Mesendoderm (in vitro differentiated cells): ENCODE measurements at regions not wholly inside any gene's neighbourhood (a gene's known extent, or its start where the extent isn't known, plus 50 kb on each side); places are given as distances from the start of the nearest gene placed in this dataset.
"Not testable (repeated sequence)": the region's sequence is repeated elsewhere in the genome, so short reads cannot be mapped to it uniquely, and the experiment has no call there.

ENCODE experiments used
- DNase-seq: peaks from one replicate; pipeline ENCODE4 v3.0.0; 2013
- H2AK5ac ChIP-seq: 2 replicates; pipeline ENCODE4 v1.6.1; 2013; ENCODE audit warnings: low read length, inconsistent platforms
- H2BK120ac ChIP-seq: 2 replicates; pipeline ENCODE4 v1.6.1; 2013; ENCODE audit warnings: low read depth, mild to moderate bottlenecking, low read length, moderate library complexity, mixed read lengths
- H2BK15ac ChIP-seq: replicated peaks from 2 replicates; pipeline ENCODE4 v1.6.1; 2013; ENCODE audit warnings: low read depth, mild to moderate bottlenecking, moderate library complexity
- H2BK5ac ChIP-seq: 2 replicates; pipeline ENCODE4 v1.6.1; 2013; ENCODE audit warnings: low read length, inconsistent platforms
- H3K18ac ChIP-seq: 2 replicates; pipeline ENCODE4 v1.6.1; 2013; ENCODE audit warnings: mild to moderate bottlenecking, low read length, mixed read lengths
- H3K23ac ChIP-seq: one replicate; pipeline ENCODE4 v1.6.1; 2013; ENCODE audit warnings: low read length
- H3K27ac ChIP-seq: 2 replicates; pipeline ENCODE4 v1.5.1; 2013; ENCODE audit warnings: low read depth, mild to moderate bottlenecking, inconsistent platforms, low read length, moderate library complexity
- H3K27me3 ChIP-seq: 2 replicates; pipeline ENCODE4 v1.6.1; 2013; ENCODE audit warnings: low read length, control low read depth, mild to moderate bottlenecking, inconsistent platforms; ENCODE audit not compliant: insufficient read depth, poor library complexity
- H3K36me3 ChIP-seq: 2 replicates; pipeline ENCODE4 v1.6.1; 2013; ENCODE audit warnings: low read length, inconsistent platforms; ENCODE audit not compliant: control insufficient read depth, insufficient read depth
- H3K4ac ChIP-seq: one replicate; pipeline ENCODE4 v1.6.1; 2013; ENCODE audit warnings: low read depth, mild to moderate bottlenecking, low read length, moderate library complexity
- H3K4me1 ChIP-seq: 2 replicates; pipeline ENCODE4 v1.6.1; 2013; ENCODE audit warnings: low read depth, low read length, inconsistent platforms; ENCODE audit not compliant: control insufficient read depth
- H3K4me2 ChIP-seq: 2 replicates; pipeline ENCODE4 v1.6.1; 2013; ENCODE audit warnings: low read length
- H3K4me3 ChIP-seq: 2 replicates; pipeline ENCODE4 v1.5.1; 2013; ENCODE audit warnings: mild to moderate bottlenecking, low read length
- H3K56ac ChIP-seq: one replicate; pipeline ENCODE4 v1.6.1; 2013; ENCODE audit warnings: low read length
- H3K79me1 ChIP-seq: 2 replicates; pipeline ENCODE4 v1.6.1; 2013; ENCODE audit warnings: low read length, inconsistent platforms
- H3K79me2 ChIP-seq: 2 replicates; pipeline ENCODE4 v1.6.1; 2013; ENCODE audit warnings: mild to moderate bottlenecking, low read length; ENCODE audit not compliant: control insufficient read depth, insufficient read depth
- H3K9ac ChIP-seq: 2 replicates; pipeline ENCODE4 v1.6.1; 2013; ENCODE audit warnings: low read length, inconsistent platforms
- H4K5ac ChIP-seq: one replicate; pipeline ENCODE4 v1.6.1; 2013; ENCODE audit warnings: low read length
- H4K8ac ChIP-seq: one replicate; pipeline ENCODE4 v1.6.1; 2013; ENCODE audit warnings: low read depth, mild to moderate bottlenecking, control low read depth, low read length, moderate library complexity
- WGBS: extraction: QIAGEN DNeasy Blood & Tissue Kit; methylation state at CpG from one replicate; pipeline ENCODE4 v1.1.7; 2013; ENCODE audit warnings: low lambda C conversion rate, missing lambda C conversion rate; ENCODE audit not compliant: insufficient coverage; ENCODE audit errors: extremely low coverage; 5-methylcytosine and 5-hydroxymethylcytosine counted together

- not testable (repeated sequence) for H3K4me2 ChIP-seq, H3K23ac ChIP-seq, H3K4ac ChIP-seq, H2BK5ac ChIP-seq, H3K27me3 ChIP-seq, H4K5ac ChIP-seq, H3K4me1 ChIP-seq, H3K56ac ChIP-seq, H3K27ac ChIP-seq, H2AK5ac ChIP-seq, H4K8ac ChIP-seq, H2BK120ac ChIP-seq, H3K79me1 ChIP-seq, H3K18ac ChIP-seq, H3K9ac ChIP-seq, H3K36me3 ChIP-seq, DNase-seq, H3K4me3 ChIP-seq, H2BK15ac ChIP-seq, H3K79me2 ChIP-seq
- no CpG with 5 or more reads among the region's 3 CpGs for WGBS
Measured at GRCh38 chr1:184184614-184185013, 133.1 kb downstream of the TSEN15 start.

DNA sequence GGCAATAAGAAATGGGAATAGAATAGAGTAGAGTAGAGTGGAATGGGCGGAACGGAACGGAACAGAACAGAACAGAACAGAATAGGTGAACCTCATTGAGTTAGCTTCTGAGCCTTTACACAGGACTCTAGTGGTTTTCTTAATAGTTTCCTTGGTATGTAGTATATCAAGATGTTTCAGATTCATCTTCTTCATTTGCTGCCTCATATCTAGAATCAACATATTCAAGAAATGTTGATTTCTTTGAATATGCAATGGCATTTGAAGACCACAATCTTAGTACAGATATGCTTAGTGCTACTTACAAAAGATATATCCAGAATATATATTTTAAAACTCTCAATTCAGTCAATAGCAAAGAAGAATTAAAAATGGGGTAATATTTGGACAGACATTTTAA lies 133.8 kb downstream of the TSEN15 start:
- H2BK120ac ChIP-seq: no peak overlapping the region
- H2AK5ac ChIP-seq: no peak overlapping the region
- H3K4me2 ChIP-seq: no peak overlapping the region
- H3K27ac ChIP-seq: no peak overlapping the region
- H3K79me2 ChIP-seq: no peaks in the 10 kb centered on the region
- H3K56ac ChIP-seq: no peak overlapping the region
- WGBS: no CpG with 5 or more reads among the region's 3 CpGs
- no peak overlapping the region for H3K9ac ChIP-seq
- H4K8ac ChIP-seq: no peak overlapping the region
- no peak overlapping the region for H3K4me3 ChIP-seq
- no peaks in the 10 kb centered on the region for H3K79me1 ChIP-seq
- H3K4me1 ChIP-seq: no peaks in the 10 kb centered on the region
- no peak overlapping the region for H2BK5ac ChIP-seq
- no peak overlapping the region for H3K18ac ChIP-seq
- H3K4ac ChIP-seq: no peak overlapping the region
- no peak for DNase-seq
- no peak overlapping the region for H3K23ac ChIP-seq
- H4K5ac ChIP-seq: no peak overlapping the region
- no peaks in the 10 kb centered on the region for H3K27me3 ChIP-seq
- H2BK15ac ChIP-seq: no peak overlapping the region
- H3K36me3 ChIP-seq: no peaks in the 10 kb centered on the region

- no peaks in the 10 kb centered on the region for H3K4me1 ChIP-seq
- no peaks in the 10 kb centered on the region for H3K36me3 ChIP-seq
- H3K4ac ChIP-seq: no peak overlapping the region
- H2AK5ac ChIP-seq: no peak overlapping the region
- no peak overlapping the region for H3K27ac ChIP-seq
- no peak overlapping the region for H3K4me3 ChIP-seq
- no peaks in the 10 kb centered on the region for H3K27me3 ChIP-seq
- no peak overlapping the region for H3K9ac ChIP-seq
- H3K79me1 ChIP-seq: no peaks in the 10 kb centered on the region
- H3K18ac ChIP-seq: no peak overlapping the region
- no peak overlapping the region for H2BK5ac ChIP-seq
- no peak overlapping the region for H3K56ac ChIP-seq
- no peak for DNase-seq
- no peak overlapping the region for H3K23ac ChIP-seq
- H3K79me2 ChIP-seq: no peaks in the 10 kb centered on the region
- H2BK15ac ChIP-seq: no peak overlapping the region
- H3K4me2 ChIP-seq: no peak overlapping the region
- no peak overlapping the region for H2BK120ac ChIP-seq
- H4K8ac ChIP-seq: no peak overlapping the region
- H4K5ac ChIP-seq: no peak overlapping the region
Measured at GRCh38 chr1:184186167-184186566, 134.6 kb downstream of the TSEN15 start.

DNA sequence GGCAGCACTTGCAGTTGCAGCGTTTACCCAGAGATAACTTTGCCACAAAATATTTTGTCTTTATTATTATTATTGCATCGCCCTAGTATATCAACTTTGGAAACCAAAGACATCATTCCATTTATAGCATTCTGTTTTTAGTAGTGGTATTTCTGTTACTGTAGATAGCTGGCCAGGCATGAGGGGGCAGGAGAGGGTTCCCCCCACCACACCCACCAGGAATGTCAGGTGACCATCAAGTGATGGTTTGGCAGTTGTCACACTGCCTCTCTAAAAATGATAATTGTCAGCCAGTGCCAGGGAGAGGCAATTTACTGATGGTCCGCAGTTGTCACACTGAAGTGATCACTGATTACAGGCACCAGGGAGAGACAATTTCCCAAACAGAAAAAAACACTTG lies 135.6 kb downstream of the TSEN15 start:
- Histone ChIP-seq H3K18ac (no peak overlapping the region), H3K79me1 (no peaks in the 10 kb centered on the region), H2AK5ac (no peak overlapping the region), H2BK5ac (no peak overlapping the region), H4K8ac (no peak overlapping the region), H3K79me2 (no peaks in the 10 kb centered on the region), H4K5ac (no peak overlapping the region), H3K27me3 (no peaks in the 10 kb centered on the region), H3K4me2 (no peak overlapping the region), H3K36me3 (no peaks in the 10 kb centered on the region), H3K4ac (no peak overlapping the region), H2BK120ac (no peak overlapping the region), H3K23ac (no peak overlapping the region), H3K27ac (no peak overlapping the region), H3K56ac (no peak overlapping the region), H3K4me3 (no peak overlapping the region), H2BK15ac (no peak overlapping the region), H3K4me1 (no peaks in the 10 kb centered on the region), H3K9ac (no peak overlapping the region)
- DNase-seq: no peak
- WGBS: no CpG with 5 or more reads among the region's 3 CpGs

- H3K4me2 ChIP-seq: no peak overlapping the region
- no peak for DNase-seq
- no peak overlapping the region for H3K18ac ChIP-seq
- H2AK5ac ChIP-seq: no peak overlapping the region
- no peak overlapping the region for H4K8ac ChIP-seq
- H3K36me3 ChIP-seq: no peaks in the 10 kb centered on the region
- no peak overlapping the region for H3K56ac ChIP-seq
- no peak overlapping the region for H2BK5ac ChIP-seq
- H3K27ac ChIP-seq: no peak overlapping the region
- H2BK120ac ChIP-seq: no peak overlapping the region
- H3K79me1 ChIP-seq: no peaks in the 10 kb centered on the region
- H3K4me3 ChIP-seq: no peak overlapping the region
- no peaks in the 10 kb centered on the region for H3K4me1 ChIP-seq
- H3K9ac ChIP-seq: no peak overlapping the region
- H3K79me2 ChIP-seq: no peaks in the 10 kb centered on the region
- H3K23ac ChIP-seq: no peak overlapping the region
- H3K27me3 ChIP-seq: no peaks in the 10 kb centered on the region
- H3K4ac ChIP-seq: no peak overlapping the region
- no peak overlapping the region for H4K5ac ChIP-seq
- no CpG with 5 or more reads among the region's 2 CpGs for WGBS
- no peak overlapping the region for H2BK15ac ChIP-seq
Measured at GRCh38 chr1:184188037-184188436, 136.5 kb downstream of the TSEN15 start.

- Histone ChIP-seq H2AK5ac (no peak overlapping the region), H4K8ac (no peak overlapping the region), H3K23ac (no peak overlapping the region), H2BK15ac (no peak overlapping the region), H3K79me2 (no peaks in the 10 kb centered on the region), H4K5ac (no peak overlapping the region), H3K4me2 (no peak overlapping the region), H3K9ac (no peak overlapping the region), H3K56ac (no peak overlapping the region), H3K36me3 (no peaks in the 10 kb centered on the region), H2BK5ac (no peak overlapping the region), H3K27ac (no peak overlapping the region), H3K18ac (no peak overlapping the region), H3K4me3 (no peak overlapping the region), H3K4me1 (no peaks in the 10 kb centered on the region), H3K79me1 (no peaks in the 10 kb centered on the region), H3K27me3 (no peaks in the 10 kb centered on the region), H2BK120ac (no peak overlapping the region), H3K4ac (no peak overlapping the region)
- no peak for DNase-seq
Measured at GRCh38 chr1:184189361-184189760, 137.8 kb downstream of the TSEN15 start.
